ENCODE measurements at regions not wholly inside any gene's neighbourhood (a gene's known extent, or its start where the extent isn't known, plus 50 kb on each side); places are given as distances from the start of the nearest gene placed in this dataset.

GRCh38 chr16:13390093-13390985 lies 488.9 kb downstream of the SHISA9 start:
- no peak overlapping the region for H3K27ac ChIP-seq
- TF ChIP-seq ZFX (IDR thresholded peaks at IDR 0.05) (no peak), CTCF (conservative IDR thresholded peaks at IDR 0.05) (no peak)

GRCh38 chr16:13390986-13391305 lies 489.5 kb downstream of the SHISA9 start:
- TF ChIP-seq ZFX (IDR thresholded peaks at IDR 0.05) (no peak), CTCF (conservative IDR thresholded peaks at IDR 0.05) (no peak)
- no peak overlapping the region for H3K27ac ChIP-seq

- TF ChIP-seq CTCF (conservative IDR thresholded peaks at IDR 0.05) (no peak), ZFX (IDR thresholded peaks at IDR 0.05) (no peak)
- no peak overlapping the region for H3K27ac ChIP-seq
Observed at GRCh38 chr16:13391337-13391736, 489.9 kb downstream of the SHISA9 start.

- no peak for TF ChIP-seq CTCF (conservative IDR thresholded peaks at IDR 0.05)
- TF ChIP-seq ZFX (IDR thresholded peaks at IDR 0.05), result no peak
Observed at GRCh38 chr16:13392341-13392740, 490.9 kb downstream of the SHISA9 start.

DNA sequence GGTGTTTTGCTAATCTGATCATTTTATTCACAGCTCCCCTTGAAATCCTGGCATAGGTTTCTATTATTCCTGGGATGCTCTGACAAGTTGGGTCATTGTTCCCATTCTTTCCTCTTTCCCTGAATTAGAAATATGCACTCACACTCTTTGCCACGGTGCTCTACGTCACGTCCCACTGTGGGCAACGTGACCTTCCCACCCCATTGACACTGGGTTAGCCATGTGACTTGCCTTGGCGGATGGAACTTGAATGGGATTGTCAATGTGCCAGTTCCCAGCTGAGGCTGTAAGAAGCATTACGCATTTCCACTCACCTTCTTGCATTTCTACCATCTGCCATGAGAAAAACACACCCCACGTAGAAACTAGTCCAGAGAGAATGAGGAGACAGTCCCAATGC lies 492.4 kb downstream of the SHISA9 start:
- TF ChIP-seq ZFX (IDR thresholded peaks at IDR 0.05) (no peak), CTCF (conservative IDR thresholded peaks at IDR 0.05) (no peak)
- no peak overlapping the region for H3K27ac ChIP-seq

More at GRCh38 chr16:13392341-13392740, 490.9 kb downstream of the SHISA9 start:
- H3K27ac ChIP-seq, result no peak overlapping the region

- H3K27ac ChIP-seq, result no peak overlapping the region
- TF ChIP-seq ZFX (IDR thresholded peaks at IDR 0.05) (no peak), CTCF (conservative IDR thresholded peaks at IDR 0.05) (no peak)
Observed at GRCh38 chr16:13394488-13394887, 493.1 kb downstream of the SHISA9 start.

DNA sequence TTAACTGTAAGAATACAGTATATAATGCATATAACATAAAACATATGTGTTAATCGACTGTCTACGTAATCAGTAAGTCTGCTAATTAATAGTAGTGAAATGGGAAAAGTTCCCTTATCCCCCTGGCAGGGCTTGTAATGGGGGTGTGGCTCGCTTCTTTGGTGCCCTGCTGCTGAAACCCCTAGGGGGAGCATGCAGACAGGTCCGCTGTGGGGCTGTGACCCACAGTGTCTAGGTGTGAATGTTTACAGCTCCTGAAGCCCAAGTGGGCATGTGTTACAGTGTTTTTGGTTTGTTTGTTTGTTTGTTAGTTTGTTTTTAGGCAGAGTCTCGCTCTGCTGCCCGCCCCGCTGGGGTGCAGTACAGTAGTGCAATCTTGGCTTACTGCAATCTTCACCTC lies 495.7 kb downstream of the SHISA9 start:
- no peak overlapping the region for H3K27ac ChIP-seq
- TF ChIP-seq ZFX (IDR thresholded peaks at IDR 0.05), result no peak
- TF ChIP-seq CTCF (conservative IDR thresholded peaks at IDR 0.05), result peak; percentile 1
